Stimulated activated naive CD4-positive, alpha-beta T cell (primary cell): ENCODE measurements at regions not wholly inside any gene's neighbourhood (a gene's known extent, or its start where the extent isn't known, plus 50 kb on each side); places are given as distances from the start of the nearest gene placed in this dataset.
A peak's percentile ranks its signal among the peaks of the same experiment; 100 is the strongest.

ENCODE experiments used
- DNase-seq, 6 experiments: peaks; one replicate each; lab custom pipeline; 2025; lab: John Stamatoyannopoulos, UW

DNA sequence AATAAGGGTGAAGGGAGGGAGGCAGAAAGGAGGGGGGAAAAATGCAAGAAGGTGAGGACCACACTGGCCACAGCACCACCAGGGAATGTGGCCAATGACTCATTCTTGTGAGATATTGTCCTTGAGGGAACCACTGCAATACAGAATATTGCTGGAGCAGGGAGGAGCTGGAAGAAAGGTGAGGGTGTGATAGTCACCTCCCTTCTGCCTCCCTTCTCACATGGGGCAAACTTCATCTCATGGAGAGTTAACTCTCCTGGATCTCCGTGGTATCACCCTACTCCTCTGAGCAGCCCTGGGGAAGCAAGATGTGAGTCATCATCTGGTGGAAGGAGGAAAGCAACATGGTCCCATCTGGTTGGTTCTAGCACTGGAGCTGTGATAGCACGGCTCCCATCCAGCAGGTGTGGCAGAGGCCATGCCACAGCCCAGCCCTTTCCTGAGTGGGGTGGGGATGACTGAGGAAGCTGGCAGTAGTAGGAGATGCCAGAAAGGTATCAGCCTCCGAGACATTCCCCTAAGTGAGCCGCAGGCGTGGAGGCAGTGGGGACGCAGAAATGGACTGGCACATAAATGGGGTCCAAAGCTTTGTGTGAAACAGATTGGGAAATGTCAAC, 115.9 kb upstream of the LPP start:
- DNase-seq = no peak

DNA sequence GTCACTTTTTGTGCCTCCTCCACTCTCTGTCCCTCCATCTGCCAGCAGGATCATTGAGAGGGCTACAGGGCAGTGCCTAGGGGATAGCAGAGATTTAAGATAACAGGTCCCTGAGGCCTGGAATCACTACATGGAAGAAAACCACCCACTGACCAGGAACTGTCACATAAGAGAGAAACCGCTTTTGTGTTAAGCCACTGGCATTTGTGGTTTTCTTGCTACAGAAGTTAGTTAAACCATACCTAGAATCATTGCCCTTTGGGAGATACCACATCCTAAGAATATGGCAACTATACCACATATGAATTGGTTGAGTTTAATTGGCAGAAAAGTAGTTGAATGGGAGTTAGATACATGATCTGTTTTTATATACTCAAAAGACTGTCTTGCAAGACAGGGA, 112.8 kb upstream of the LPP start:
- no peak for DNase-seq

DNA sequence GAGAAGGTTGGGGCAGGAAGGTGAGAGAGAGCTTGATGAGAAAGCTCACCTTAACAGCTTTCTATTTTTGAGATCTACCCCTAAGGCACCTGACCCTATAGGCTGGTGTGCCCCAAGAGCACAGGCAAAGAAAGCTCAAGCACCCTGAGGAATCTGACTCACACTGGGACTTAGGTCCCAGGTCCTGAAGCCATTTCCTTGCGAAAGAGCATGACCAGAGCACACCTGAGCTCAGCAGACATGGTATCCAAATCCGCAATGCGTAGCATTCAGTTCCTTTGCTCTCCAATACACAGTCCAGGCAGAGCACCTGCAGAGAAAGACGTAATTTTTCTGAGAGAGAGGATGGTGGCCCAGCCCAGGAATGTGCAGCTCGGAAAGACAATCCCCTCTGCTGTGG, 112.1 kb upstream of the LPP start:
- no peak for DNase-seq

DNA sequence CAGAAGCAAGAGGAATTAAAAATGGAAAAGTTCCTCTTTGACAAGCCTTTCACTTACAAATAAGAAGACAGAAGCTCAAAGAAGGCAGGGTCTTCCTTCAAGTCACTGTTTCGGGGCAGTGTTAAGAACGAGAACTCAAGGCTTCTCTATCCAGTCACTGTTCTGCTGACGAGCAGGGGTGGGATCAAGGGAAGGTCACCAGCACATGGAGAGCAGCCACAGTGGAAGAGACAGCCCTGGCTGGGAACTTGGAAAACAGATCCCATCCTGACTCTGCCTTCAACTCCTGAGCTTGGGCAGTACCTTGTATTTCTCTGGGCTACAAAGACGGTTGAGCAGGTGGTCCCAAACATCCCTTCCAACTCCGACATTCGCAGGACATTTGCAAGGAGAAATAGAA, 111.5 kb upstream of the LPP start:
- no peak for DNase-seq

DNA sequence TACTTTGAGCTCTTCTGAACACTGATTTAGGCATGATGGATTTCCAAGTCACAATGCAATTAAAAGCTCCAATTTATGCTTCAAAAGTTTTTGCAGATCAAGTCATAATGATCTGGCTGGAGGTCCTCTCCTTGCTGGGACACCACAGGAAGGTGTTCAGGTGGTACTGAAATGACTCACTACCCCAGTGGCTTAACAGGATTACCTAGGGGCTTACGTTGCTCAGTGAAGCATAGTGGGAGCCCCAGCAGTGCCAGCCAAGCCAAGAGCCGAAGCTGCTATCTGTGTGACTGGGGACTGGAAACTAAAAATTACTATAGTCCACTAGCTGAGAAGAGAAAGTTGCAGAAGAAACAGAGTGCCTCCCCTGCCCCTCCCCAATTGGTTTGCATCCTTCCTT, 110.1 kb upstream of the LPP start:
- no peak for DNase-seq

DNA sequence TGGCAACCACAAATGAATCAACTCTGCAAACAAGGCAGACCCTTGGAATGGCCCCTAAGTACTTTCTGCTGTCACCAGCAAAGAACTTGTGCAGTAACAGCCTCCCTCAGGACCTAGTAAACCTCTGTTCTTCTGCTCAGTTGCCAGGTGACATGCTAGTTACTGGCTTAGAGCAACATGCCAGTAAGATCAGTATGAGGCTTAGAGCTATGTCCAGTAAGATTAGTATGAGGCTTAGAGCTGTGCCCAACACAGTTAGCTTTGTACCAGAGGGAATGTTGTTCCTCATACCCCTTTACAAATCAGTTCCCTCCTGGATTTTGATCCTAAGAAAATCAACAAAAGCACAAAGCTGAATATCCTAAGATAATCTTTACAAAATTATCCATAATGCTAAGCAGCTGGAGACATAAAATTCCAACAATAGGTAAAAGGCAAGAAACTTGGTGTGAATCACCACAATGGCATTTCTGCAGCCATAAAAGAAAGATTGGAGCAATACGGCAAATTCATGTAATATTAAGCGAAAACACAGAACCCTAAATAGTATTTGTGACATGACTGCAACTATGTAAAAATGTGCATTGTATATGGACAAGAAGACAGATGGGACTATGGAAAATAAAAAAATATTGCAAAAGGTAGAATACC, 107.3 kb upstream of the LPP start:
- DNase-seq = no peak

DNA sequence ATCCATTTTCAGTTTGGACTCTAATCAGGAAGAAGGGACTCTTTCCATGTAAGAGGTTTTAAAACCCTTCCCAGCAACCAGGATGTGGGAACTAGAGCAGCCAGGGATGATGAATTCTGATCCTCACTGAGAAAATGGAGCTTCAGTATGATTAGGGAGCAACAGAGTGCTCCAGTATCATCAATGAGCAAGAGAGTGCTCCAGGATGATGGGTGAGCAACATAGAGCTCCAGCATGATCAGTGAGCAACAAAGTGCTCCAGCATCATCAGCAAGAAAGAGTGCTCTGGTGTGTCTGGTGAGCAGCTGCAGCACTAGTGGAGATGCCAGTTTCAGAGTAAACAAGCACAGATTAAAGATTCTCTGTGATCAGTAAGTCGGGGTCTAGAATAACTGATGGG, 106.4 kb upstream of the LPP start:
- DNase-seq = no peak

DNA sequence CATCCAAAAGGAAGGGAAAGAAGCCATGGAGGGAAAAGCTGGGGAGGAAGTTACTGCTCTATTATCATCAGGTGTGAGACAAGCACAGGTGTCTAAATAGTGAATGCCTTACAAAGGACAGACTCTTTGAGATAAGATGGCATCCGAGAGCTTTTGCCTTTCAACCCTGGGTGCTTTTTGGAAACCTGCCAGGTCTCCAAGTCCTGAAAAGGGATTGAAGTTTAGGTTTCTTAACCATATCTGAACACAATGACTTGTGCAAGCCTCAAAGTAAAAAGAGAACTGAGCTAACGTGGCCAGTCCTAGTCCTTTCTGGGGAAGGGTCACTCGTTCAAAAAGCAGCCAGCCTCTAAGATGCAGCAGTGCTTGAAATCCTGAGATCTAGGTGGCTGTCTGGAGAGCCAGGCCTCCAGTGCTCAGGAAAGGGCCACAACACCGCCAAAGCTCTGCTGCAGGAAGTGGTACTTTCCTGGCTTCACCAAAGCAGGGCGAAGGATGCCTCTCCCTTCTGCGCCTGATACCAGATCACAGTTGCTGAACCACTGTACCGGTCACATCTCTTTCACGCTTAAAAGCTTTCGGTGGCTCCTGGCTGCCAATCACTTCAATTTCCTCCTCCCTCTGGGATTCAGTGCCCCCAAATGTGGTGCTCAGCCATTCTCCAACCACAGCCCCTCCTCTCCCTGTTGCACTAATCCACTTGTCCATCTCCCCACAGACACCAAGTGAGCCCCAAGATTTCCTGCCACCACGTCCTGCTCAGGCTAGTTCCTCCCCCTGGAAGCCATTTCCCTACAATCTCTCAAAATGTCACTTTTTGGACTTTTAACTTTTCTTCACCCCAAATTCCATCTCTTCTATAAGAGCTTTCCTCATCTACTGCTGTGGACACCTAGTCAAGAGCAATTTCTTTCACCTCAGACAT, 104.1 kb upstream of the LPP start:
- peak in 3 of 6 experiments; percentile 3 to 18 (median 12) for DNase-seq

DNA sequence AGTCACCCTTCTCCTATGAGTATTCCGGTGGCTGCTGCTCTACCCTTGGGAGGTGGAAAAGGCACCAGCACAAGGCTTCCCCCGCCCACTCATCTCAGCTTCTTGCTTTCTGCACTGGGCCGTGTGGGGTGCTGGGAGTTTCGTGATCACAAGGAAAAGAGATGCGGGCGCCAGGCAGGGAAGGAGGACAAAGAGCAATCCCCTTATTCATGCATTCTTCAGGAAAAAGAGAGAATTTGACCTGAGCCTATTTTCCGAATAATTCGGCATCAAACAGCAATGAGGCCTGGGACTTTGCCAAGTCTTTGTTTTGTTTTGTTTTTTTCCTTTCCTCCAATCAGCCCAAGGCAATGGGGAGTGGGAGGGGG, 102.2 kb upstream of the LPP start:
- DNase-seq = no peak

DNA sequence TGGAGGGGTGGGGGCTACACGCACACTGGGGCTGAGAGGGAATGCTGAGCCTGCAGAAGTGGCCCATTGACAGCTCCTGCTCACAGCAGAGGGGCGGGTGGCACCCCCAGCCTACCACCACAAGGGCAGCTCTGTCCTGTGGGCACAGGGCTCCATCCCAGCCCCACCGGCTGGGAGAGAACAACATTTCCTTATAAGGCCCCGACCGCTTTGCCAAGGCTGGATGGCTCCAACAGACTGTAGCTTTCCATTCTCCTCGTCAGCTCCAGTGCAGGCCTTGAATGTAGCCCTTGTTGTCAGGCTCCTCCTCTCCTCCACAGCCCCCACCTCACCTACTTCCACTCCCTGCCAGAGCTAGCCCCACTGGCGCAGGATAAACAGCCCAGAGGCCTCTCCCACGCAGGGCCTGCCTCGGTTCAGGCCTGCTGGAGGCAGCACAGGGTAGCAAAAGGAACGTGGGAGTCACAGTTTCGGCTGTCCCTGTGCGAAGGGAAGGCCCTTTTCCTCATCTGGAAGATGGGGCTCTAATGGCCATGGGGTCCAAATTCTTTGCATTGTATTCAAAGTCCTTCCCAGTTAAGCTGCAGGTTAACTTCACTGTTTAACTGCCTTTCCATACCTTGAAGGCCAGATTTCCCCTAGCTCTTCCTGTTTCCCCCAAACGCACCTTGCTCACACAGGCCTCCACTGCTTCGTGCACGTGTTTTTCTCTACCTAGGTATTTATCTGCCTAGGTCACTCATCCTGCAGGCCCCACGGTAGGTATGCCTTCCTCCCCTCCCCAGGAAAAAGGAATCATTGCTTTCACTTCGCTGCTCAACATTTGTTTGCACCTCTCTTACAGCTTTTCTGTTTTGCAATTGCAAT, 101.6 kb upstream of the LPP start:
- no peak for DNase-seq

DNA sequence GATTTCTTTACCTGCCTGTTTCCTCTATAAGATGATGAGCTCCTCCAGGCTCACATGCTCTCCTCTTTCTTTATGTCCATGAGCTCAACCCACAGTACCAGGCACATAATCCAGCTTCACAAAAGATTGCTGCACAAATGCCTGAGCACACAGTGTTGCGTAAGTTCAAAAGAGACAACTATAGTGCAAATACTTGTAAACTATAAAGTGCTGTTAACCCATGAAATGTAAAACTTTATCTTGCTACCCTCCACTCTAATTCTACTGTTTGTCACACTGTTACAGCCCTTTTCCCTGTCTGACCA, 101.0 kb upstream of the LPP start:
- DNase-seq = no peak

DNA sequence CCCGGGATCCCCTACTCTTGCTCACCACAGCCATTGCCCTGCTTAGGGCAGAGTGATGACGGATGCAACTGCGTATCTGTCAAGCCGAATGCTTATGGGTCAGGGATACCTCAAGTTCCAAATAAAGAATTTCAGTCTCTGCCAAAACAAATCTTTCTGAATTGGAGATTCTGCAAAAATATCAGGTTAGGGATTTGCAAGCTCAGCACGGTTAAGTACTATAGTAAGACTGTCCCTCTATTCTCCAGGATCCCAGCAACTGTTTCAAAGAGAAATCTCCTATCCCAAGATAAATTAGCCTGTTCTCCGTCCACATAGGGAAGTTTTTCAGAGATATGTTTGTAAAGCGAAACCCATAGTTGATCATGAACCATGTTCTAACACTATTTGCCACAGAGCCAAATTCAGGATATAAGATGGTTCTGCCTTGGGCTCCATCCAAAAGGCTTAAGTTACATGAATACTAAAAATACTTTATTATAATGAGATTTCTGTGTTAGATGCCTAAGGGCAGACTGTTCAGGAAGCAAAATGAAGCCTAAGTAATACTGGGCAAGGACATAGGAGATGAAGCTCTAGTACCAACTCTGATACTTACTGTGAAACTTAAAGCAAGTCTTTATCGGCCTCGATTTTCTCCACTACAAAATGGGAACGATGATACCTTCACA, 100.1 kb upstream of the LPP start:
- no peak for DNase-seq

DNA sequence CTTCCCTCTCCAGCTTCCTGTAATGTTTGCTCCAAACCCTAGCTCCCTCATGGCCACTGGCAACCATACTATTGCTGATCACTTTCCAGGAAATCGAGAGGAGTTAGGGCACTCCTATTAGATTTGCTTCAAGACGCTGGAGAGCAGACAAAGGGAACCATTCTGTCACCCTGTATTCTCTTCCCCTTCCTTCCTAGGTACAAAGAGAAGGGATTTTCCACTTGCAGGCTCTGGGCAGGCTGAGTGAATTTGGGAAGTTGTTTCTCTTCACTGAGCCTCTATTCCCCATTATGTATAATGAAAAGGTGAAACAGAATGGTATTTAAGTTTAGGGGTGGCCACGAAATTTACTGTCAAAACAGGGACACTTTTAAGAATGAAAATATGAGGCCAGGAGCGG, 99.4 kb upstream of the LPP start:
- DNase-seq = no peak

DNA sequence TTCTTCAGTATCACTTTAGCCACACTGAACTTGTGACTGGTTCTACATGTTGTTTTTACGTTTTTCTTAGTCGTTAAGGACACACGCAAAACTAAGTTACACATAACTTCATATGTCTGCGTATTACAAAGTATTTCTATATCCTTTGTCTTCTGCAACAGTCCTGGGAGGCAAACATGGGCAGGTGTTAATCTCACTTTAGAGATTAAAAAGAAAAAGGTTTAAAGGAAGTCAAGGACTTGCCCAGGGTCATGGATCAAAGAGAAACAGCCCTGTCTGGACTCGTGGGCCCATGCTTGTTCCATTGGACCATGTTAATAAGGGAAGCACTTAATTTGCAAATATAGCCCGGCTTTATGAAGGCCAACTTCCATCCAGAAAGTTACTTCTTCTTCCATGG, 98.6 kb upstream of the LPP start:
- DNase-seq = no peak

DNA sequence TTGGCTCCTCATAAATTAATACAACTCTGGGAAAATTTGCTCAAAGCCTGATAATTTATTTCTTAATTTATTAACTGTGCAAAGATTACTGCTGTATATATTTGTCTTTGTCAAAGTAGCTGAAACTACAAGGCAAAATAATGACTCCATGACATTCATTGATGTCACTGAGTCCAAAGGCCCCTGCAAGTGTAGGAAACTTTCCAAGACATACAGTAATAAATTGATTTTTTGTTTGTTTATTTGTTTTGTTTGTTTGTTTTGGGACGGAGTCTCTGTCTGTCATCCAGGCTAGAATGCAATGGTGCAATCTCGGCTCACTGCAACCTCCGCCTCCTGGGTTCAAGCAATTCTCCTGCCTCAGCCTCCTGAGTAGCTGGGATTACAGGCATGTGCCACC, 96.8 kb upstream of the LPP start:
- no peak for DNase-seq

DNA sequence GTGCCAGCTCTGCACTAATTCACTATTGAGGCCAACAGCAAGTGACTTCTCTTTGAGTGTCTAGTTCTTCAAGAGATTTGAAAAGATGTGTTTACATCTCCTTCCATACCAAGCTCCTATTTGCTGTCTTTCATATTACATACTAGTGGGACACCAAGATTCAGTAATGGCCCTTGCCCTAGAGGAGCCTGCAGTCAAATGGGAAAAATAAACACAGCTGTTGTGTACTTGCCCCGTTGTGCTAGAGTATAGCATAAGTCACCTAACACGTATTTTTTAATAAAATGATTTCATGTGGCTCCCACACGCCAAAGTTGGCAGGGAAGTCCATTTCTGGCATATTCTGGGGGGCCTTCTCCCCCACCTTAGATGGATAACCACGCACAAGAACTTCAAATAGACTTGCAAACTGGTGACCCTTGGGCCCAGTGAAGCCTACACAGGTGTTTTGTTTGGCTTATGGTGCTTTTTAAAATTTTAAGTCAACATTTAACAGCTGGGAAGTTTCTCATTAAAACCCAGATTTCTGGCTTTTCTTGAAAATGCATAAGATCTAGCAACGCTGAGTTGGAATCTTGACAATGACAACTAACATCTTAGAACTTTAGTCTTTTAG, 95.3 kb upstream of the LPP start:
- no peak for DNase-seq

DNA sequence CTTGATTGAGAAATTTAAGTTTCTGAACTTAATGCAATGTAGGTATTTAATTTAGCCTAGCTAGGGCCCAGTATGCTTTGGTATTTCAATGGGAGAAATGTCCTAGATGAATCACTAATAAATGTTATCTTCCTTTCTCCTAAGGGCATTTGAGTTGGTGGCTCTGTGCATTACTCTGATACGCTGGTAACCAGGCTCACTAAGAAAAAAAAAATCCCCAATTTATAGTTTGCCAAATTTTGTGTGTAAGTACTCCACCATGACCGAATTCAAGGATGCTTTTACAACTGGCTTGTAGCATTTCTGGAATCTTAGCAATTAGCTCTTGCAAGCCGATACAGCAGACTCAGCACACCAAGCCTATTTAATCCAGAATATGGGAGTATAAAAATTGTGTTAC, 94.6 kb upstream of the LPP start:
- DNase-seq = no peak

DNA sequence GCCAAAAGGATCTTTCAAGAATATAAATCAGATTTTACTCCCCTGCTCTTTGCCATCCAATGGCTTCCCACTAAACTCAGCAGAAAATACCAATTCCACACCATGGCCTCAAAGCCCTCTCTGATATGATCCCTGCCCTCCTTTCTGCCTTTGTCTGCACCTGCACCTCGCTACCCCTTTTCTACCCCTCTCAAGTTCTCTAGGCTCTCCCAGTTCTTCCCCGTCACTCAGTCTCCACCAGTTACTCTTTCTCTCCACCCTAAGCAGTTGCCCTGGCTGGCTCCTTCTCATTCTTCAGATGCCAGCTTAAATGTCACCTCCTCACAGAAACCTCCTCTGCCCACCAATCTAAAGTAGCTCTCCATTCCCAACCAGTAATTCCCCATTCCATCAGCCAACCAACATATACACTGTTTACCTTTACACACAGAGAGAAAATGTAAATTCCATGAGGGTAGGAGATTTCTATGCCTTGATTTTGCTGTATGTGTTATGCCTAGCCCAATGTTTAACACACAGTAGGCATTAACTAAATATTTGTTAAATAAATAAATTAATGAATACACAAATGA, 93.6 kb upstream of the LPP start:
- DNase-seq = no peak

DNA sequence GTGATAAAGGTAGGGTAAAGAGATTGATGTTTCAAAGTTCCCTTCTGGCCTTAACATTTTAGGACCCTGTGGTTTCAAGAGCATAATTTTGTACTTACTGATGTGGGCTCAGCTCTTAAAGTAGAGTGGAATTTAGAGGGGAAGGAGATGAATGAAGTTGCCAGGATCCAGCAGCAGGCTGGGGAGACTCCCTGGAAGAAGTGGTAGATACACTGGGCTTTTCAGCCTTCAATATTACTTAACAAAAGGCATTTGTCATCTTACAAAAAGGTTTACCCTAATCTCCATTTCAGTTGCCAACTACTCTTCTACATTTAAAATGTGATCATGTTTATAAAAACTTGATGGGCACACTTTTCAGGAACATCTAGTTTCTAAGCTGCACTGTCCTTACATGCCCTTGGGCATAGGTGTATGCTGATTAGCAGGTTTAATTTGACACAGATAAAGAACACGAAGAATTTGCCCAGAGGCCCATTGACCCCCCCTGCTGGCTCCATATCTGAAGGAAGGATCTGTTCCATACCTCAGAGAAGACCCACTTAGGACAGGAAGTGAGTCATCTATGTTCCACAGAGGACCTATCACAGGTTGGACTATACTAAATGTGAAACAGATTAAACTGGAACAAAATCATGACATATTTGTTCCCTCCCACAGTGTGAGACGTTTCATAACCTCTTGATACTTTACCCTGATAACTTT, 93.0 kb upstream of the LPP start:
- DNase-seq = peak in 4 of 6 experiments; percentile 2 to 15 (median 8)

DNA sequence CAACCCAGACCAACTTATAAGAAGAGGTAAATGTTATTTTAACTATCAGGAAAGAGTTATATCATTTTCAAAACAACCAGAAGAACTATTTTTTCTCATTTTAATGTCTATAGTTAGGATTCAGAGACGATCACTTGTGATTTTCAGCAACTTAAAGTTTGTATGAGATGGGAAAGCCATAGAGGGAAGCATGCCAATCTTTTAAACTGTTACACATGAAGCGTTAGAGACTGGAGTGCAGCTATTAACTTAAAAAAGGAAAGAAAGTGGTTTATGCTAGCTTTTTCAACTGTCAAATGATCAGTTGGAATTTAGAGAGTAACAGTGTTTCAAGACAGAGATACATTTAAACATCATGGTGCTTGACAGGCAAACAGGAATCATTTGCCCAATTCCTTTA, 91.7 kb upstream of the LPP start:
- DNase-seq = no peak
